ENCODE measurements at regions not wholly inside any gene's neighbourhood (a gene's known extent, or its start where the extent isn't known, plus 50 kb on each side); places are given as distances from the start of the nearest gene placed in this dataset.

DNA sequence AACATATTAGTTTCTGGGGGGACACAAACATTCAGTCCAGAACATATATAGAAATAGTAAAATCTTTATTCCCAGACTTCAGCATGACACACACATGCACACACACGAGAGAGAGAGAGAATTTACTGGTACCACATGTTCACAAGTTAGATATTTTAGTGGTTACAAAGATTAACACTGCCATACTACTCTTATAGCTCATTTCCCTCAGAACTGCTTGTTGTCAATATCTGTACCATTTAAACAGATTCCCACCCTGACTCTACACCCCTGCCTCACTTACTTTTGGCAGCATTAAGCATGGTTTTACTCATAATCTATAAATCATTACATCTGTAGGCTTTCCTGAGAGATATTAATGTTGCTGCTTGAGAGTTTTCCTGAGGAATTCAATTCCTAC, 524.7 kb upstream of the HTR2A start:
- TF ChIP-seq GABPA (IDR thresholded peaks at IDR 0.05 in 1 of 2, conservative IDR thresholded peaks at IDR 0.05 in 1 of 2) (no peak), RAD21 (IDR thresholded peaks at IDR 0.05) (no peak), TAF1 (conservative IDR thresholded peaks at IDR 0.05) (no peak), EGR1 (IDR thresholded peaks at IDR 0.05; ENCODE audit: low read depth in 2 of 2) (no peak), HNF4G (IDR thresholded peaks at IDR 0.05) (no peak), JUND (IDR thresholded peaks at IDR 0.05) (no peak), NR2F2 (IDR thresholded peaks at IDR 0.05) (no peak), SP1 (IDR thresholded peaks at IDR 0.05) (no peak), YY1 (IDR thresholded peaks at IDR 0.05) (no peak)
- TF ChIP-seq, protein P1, sequence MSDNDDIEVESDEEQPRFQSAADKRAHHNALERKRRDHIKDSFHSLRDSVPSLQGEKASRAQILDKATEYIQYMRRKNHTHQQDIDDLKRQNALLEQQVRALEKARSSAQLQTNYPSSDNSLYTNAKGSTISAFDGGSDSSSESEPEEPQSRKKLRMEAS (IDR thresholded peaks at IDR 0.05): no peak
- TF ChIP-seq, protein P2, sequence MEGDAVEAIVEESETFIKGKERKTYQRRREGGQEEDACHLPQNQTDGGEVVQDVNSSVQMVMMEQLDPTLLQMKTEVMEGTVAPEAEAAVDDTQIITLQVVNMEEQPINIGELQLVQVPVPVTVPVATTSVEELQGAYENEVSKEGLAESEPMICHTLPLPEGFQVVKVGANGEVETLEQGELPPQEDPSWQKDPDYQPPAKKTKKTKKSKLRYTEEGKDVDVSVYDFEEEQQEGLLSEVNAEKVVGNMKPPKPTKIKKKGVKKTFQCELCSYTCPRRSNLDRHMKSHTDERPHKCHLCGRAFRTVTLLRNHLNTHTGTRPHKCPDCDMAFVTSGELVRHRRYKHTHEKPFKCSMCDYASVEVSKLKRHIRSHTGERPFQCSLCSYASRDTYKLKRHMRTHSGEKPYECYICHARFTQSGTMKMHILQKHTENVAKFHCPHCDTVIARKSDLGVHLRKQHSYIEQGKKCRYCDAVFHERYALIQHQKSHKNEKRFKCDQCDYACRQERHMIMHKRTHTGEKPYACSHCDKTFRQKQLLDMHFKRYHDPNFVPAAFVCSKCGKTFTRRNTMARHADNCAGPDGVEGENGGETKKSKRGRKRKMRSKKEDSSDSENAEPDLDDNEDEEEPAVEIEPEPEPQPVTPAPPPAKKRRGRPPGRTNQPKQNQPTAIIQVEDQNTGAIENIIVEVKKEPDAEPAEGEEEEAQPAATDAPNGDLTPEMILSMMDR (IDR thresholded peaks at IDR 0.05; ENCODE audit: low read depth, low read length, missing input control): no peak
- TF ChIP-seq, protein P3, sequence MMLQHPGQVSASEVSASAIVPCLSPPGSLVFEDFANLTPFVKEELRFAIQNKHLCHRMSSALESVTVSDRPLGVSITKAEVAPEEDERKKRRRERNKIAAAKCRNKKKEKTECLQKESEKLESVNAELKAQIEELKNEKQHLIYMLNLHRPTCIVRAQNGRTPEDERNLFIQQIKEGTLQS (IDR thresholded peaks at IDR 0.05): no peak
- TF ChIP-seq, protein P4, sequence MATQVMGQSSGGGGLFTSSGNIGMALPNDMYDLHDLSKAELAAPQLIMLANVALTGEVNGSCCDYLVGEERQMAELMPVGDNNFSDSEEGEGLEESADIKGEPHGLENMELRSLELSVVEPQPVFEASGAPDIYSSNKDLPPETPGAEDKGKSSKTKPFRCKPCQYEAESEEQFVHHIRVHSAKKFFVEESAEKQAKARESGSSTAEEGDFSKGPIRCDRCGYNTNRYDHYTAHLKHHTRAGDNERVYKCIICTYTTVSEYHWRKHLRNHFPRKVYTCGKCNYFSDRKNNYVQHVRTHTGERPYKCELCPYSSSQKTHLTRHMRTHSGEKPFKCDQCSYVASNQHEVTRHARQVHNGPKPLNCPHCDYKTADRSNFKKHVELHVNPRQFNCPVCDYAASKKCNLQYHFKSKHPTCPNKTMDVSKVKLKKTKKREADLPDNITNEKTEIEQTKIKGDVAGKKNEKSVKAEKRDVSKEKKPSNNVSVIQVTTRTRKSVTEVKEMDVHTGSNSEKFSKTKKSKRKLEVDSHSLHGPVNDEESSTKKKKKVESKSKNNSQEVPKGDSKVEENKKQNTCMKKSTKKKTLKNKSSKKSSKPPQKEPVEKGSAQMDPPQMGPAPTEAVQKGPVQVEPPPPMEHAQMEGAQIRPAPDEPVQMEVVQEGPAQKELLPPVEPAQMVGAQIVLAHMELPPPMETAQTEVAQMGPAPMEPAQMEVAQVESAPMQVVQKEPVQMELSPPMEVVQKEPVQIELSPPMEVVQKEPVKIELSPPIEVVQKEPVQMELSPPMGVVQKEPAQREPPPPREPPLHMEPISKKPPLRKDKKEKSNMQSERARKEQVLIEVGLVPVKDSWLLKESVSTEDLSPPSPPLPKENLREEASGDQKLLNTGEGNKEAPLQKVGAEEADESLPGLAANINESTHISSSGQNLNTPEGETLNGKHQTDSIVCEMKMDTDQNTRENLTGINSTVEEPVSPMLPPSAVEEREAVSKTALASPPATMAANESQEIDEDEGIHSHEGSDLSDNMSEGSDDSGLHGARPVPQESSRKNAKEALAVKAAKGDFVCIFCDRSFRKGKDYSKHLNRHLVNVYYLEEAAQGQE (IDR thresholded peaks at IDR 0.05): no peak
- TF ChIP-seq, protein P5, sequence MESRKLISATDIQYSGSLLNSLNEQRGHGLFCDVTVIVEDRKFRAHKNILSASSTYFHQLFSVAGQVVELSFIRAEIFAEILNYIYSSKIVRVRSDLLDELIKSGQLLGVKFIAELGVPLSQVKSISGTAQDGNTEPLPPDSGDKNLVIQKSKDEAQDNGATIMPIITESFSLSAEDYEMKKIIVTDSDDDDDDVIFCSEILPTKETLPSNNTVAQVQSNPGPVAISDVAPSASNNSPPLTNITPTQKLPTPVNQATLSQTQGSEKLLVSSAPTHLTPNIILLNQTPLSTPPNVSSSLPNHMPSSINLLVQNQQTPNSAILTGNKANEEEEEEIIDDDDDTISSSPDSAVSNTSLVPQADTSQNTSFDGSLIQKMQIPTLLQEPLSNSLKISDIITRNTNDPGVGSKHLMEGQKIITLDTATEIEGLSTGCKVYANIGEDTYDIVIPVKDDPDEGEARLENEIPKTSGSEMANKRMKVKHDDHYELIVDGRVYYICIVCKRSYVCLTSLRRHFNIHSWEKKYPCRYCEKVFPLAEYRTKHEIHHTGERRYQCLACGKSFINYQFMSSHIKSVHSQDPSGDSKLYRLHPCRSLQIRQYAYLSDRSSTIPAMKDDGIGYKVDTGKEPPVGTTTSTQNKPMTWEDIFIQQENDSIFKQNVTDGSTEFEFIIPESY (IDR thresholded peaks at IDR 0.05): no peak
